Astrocyte (in vitro differentiated cells and primary cell): ENCODE measurements at regions not wholly inside any gene's neighbourhood (a gene's known extent, or its start where the extent isn't known, plus 50 kb on each side); places are given as distances from the start of the nearest gene placed in this dataset.

Experiments used
- DNase-seq: peaks from one replicate; pipeline ENCODE4 v3.0.0-alpha.2; 2010; ENCODE audit warnings: low read depth
- FAIRE-seq: peaks from 2 replicates; lab custom pipeline; 2011; peaks lifted over from hg19 to GRCh38; lab: Jason Lieb, UNC
- H2AFZ ChIP-seq: 2 replicates; pipeline ENCODE4 v1.6.0; 2012; ENCODE audit warnings: low read depth, low read length, inconsistent platforms
- H3K27ac ChIP-seq: 2 replicates; pipeline ENCODE4 v1.5.1; 2011; ENCODE audit warnings: low read depth, low read length, inconsistent platforms
- H3K27me3 ChIP-seq: 2 replicates; pipeline ENCODE4 v1.6.0; 2011; ENCODE audit warnings: low read length, inconsistent platforms; ENCODE audit not compliant: insufficient read depth
- H3K36me3 ChIP-seq: 2 replicates; pipeline ENCODE4 v1.5.1; 2011; ENCODE audit warnings: low read length, inconsistent platforms; ENCODE audit not compliant: insufficient read depth
- H3K4me1 ChIP-seq: 2 replicates; pipeline ENCODE4 v1.5.1; 2011; ENCODE audit warnings: low read length, inconsistent platforms; ENCODE audit not compliant: insufficient read depth
- H3K4me2 ChIP-seq: 2 replicates; pipeline ENCODE4 v1.6.0; 2012; ENCODE audit warnings: low read length, inconsistent platforms
- H3K4me3 ChIP-seq: 2 replicates; pipeline ENCODE4 v1.5.1; 2011; ENCODE audit warnings: low read depth, mild to moderate bottlenecking, low read length, inconsistent platforms; ENCODE audit not compliant: insufficient read depth
- H3K79me2 ChIP-seq: 2 replicates; pipeline ENCODE4 v1.6.0; 2012; ENCODE audit warnings: mild to moderate bottlenecking, low read length, inconsistent platforms; ENCODE audit not compliant: insufficient read depth
- H3K9ac ChIP-seq: 2 replicates; pipeline ENCODE4 v1.6.0; 2012; ENCODE audit warnings: mild to moderate bottlenecking, low read length, inconsistent platforms
- H3K9me3 ChIP-seq: 2 replicates; pipeline ENCODE4 v1.5.1; 2012; ENCODE audit warnings: low read depth, mild to moderate bottlenecking, low read length, inconsistent platforms; ENCODE audit not compliant: insufficient read depth
- H4K20me1 ChIP-seq: 2 replicates; pipeline ENCODE4 v1.6.0; 2012; ENCODE audit warnings: low read length, inconsistent platforms; ENCODE audit not compliant: insufficient read depth
- H3K27ac Mint-ChIP-seq: one replicate; pipeline ENCODE4 v1.8.0; 2021; ENCODE audit warnings: mild to moderate bottlenecking, mixed read lengths; ENCODE audit not compliant: unreplicated experiment
- H3K27me3 Mint-ChIP-seq: one replicate; pipeline ENCODE4 v1.8.0; 2021; ENCODE audit warnings: low read depth, mixed read lengths; ENCODE audit not compliant: unreplicated experiment
- H3K36me3 Mint-ChIP-seq: one replicate; pipeline ENCODE4 v1.8.0; 2021; ENCODE audit warnings: low read depth, mixed read lengths; ENCODE audit not compliant: unreplicated experiment
- H3K4me1 Mint-ChIP-seq: one replicate; pipeline ENCODE4 v1.8.0; 2021; ENCODE audit warnings: low read depth, mixed read lengths; ENCODE audit not compliant: unreplicated experiment
- H3K4me3 Mint-ChIP-seq: one replicate; pipeline ENCODE4 v1.8.0; 2021; ENCODE audit warnings: mild to moderate bottlenecking, moderate library complexity, mixed read lengths; ENCODE audit not compliant: unreplicated experiment
- H3K9me3 Mint-ChIP-seq: one replicate; pipeline ENCODE4 v1.8.0; 2021; ENCODE audit warnings: mild to moderate bottlenecking, mixed read lengths; ENCODE audit not compliant: unreplicated experiment
- EZH2 ChIP-seq: IDR thresholded peaks from 2 replicates; pipeline ENCODE4 v1.6.1; 2012; ENCODE audit warnings: mild to moderate bottlenecking, low read length, inconsistent platforms; ENCODE audit not compliant: insufficient read depth
- TF ChIP-seq, protein P1 (sequence below): IDR thresholded peaks from 2 replicates; pipeline ENCODE4 v1.5.1; 2011; ENCODE audit warnings: low read depth, mild to moderate bottlenecking, inconsistent platforms, low read length, moderate library complexity; ENCODE audit not compliant: insufficient read depth

DNA sequence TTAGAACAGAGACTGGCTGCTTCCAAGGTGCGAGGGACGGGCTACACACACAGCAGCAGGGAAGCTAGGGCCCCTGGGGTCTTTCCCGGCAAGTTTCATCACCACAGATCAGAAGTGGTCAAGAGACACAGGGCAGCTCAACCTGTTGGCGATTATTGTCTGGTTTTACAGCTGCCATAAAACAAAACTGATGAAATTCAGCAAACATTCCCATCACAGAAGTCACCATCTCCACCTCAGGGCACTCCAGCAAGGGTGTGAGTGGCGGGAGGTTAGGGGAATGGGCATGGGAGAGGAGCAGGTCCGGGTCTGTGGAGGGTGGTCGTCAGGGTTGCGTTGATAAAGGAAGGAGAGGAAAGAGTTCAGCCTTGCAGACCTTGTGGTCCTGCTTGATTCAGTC is 91.0 kb downstream of the PXDC1 start:
- no peak overlapping the region for H3K4me3 ChIP-seq
- Mint-ChIP-seq H3K4me1 (peaks cover 9% of the 10 kb centered on the region), H3K27ac (no peak overlapping the region), H3K4me3 (no peak overlapping the region), H3K27me3 (peaks cover 15% of the 10 kb centered on the region), H3K9me3 (no peaks in the 10 kb centered on the region), H3K36me3 (no peaks in the 10 kb centered on the region)
- no peaks in the 10 kb centered on the region for H3K27me3 ChIP-seq
- no peaks in the 10 kb centered on the region for H3K4me1 ChIP-seq
- no peaks in the 10 kb centered on the region for H3K79me2 ChIP-seq
- TF ChIP-seq, protein P1, sequence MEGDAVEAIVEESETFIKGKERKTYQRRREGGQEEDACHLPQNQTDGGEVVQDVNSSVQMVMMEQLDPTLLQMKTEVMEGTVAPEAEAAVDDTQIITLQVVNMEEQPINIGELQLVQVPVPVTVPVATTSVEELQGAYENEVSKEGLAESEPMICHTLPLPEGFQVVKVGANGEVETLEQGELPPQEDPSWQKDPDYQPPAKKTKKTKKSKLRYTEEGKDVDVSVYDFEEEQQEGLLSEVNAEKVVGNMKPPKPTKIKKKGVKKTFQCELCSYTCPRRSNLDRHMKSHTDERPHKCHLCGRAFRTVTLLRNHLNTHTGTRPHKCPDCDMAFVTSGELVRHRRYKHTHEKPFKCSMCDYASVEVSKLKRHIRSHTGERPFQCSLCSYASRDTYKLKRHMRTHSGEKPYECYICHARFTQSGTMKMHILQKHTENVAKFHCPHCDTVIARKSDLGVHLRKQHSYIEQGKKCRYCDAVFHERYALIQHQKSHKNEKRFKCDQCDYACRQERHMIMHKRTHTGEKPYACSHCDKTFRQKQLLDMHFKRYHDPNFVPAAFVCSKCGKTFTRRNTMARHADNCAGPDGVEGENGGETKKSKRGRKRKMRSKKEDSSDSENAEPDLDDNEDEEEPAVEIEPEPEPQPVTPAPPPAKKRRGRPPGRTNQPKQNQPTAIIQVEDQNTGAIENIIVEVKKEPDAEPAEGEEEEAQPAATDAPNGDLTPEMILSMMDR: no peak
- TF ChIP-seq EZH2: no peak
- no peak overlapping the region for H2AFZ ChIP-seq
- no peak overlapping the region for H3K4me2 ChIP-seq
- H4K20me1 ChIP-seq: no peaks in the 10 kb centered on the region
- no peak for FAIRE-seq
- DNase-seq: no peak
- H3K36me3 ChIP-seq: no peaks in the 10 kb centered on the region
- no peaks in the 10 kb centered on the region for H3K9me3 ChIP-seq
- no peak overlapping the region for H3K27ac ChIP-seq
- no peak overlapping the region for H3K9ac ChIP-seq

DNA sequence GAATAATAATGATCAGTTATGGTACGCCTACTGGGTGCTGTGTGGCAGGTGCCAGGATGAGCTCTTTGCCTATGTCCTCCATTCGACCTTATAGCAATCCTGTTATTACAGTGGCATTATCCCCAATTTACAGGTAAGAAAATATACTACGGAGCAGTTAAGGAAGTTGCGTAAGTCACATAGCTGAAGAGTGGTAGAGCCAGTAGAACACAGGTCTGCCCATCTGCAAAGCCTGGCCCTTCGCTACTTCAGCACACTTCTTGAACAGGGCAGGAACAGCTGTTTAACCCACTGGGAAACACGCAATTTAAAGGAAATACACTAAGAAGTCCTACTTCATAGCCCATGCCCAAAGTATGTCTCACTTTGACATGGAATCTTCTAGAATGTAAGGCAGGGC is 91.8 kb downstream of the PXDC1 start:
- no peaks in the 10 kb centered on the region for H3K4me1 ChIP-seq
- no peaks in the 10 kb centered on the region for H3K9me3 Mint-ChIP-seq
- H3K27me3 Mint-ChIP-seq: peaks cover 15% of the 10 kb centered on the region
- FAIRE-seq (no peak), DNase-seq (no peak)
- H4K20me1 ChIP-seq: no peaks in the 10 kb centered on the region
- H3K4me1 Mint-ChIP-seq: peaks cover 2% of the 10 kb centered on the region
- TF ChIP-seq, protein P1: no peak
- TF ChIP-seq EZH2: no peak
- H3K27ac Mint-ChIP-seq: no peak overlapping the region
- no peaks in the 10 kb centered on the region for H3K36me3 ChIP-seq
- no peak overlapping the region for H3K9ac ChIP-seq
- H3K27me3 ChIP-seq: no peaks in the 10 kb centered on the region
- H3K9me3 ChIP-seq: no peaks in the 10 kb centered on the region
- no peak overlapping the region for H3K4me3 ChIP-seq
- no peak overlapping the region for H3K27ac ChIP-seq
- no peaks in the 10 kb centered on the region for H3K36me3 Mint-ChIP-seq
- no peak overlapping the region for H2AFZ ChIP-seq
- no peaks in the 10 kb centered on the region for H3K79me2 ChIP-seq
- no peak overlapping the region for H3K4me3 Mint-ChIP-seq
- H3K4me2 ChIP-seq: no peak overlapping the region

DNA sequence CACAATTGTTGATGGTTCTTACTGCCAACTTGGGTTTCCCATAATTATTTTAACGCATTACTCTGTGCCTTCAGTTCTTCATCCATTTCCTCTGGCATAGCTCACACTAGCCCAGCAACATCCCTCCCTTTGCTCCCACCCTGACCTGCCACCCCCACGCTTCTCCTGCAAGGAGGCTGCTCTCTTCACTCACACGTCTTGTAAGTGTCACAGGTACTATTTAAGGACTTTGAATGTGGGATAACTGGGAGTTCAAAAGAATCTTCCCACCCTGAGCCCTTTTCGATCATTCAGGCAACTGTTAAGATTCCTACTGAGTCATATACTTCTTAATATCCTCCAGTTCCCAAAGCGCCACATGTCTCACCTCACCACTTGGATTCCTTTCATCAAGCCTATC is 95.4 kb downstream of the PXDC1 start:
- no peaks in the 10 kb centered on the region for H3K79me2 ChIP-seq
- no peaks in the 10 kb centered on the region for H3K4me1 Mint-ChIP-seq
- FAIRE-seq: no peak

More for the DNA sequence above, 95.4 kb downstream of the PXDC1 start:
- H3K36me3 Mint-ChIP-seq: no peaks in the 10 kb centered on the region
- Histone ChIP-seq H2AFZ (no peak overlapping the region), H3K27me3 (no peaks in the 10 kb centered on the region), H3K36me3 (no peaks in the 10 kb centered on the region), H3K4me1 (no peaks in the 10 kb centered on the region), H3K9ac (no peak overlapping the region), H4K20me1 (no peaks in the 10 kb centered on the region), H3K4me3 (no peak overlapping the region), H3K4me2 (no peak overlapping the region), H3K27ac (no peak overlapping the region), H3K9me3 (no peaks in the 10 kb centered on the region)
- no peak for TF ChIP-seq EZH2
- TF ChIP-seq, protein P1: no peak
- no peak overlapping the region for H3K27ac Mint-ChIP-seq
- peaks cover 22% of the 10 kb centered on the region for H3K27me3 Mint-ChIP-seq
- peaks cover 2% of the 10 kb centered on the region for H3K9me3 Mint-ChIP-seq
- no peak overlapping the region for H3K4me3 Mint-ChIP-seq
- no peak for DNase-seq
